ENCODE measurements at regions not wholly inside any gene's neighbourhood (a gene's known extent, or its start where the extent isn't known, plus 50 kb on each side); places are given as distances from the start of the nearest gene placed in this dataset.

- no peak for TF ChIP-seq CTCF (IDR thresholded peaks at IDR 0.05)
- Histone ChIP-seq H3K27ac (no peak overlapping the region), H3K9me3 (no peaks in the 10 kb centered on the region), H3K27me3 (ENCODE audit: low read depth) (no peaks in the 10 kb centered on the region), H3K4me3 (no peak overlapping the region), H3K36me3 (no peaks in the 10 kb centered on the region), H3K4me1 (no peaks in the 10 kb centered on the region)
- intact Hi-C loops (cut with DNase I): no loop called here
- DNase-seq: no peak
- ATAC-seq: no peak
Measured at GRCh38 chr11:88015170-88015569, 160.1 kb downstream of the RAB38 start.

- H3K27me3 ChIP-seq (ENCODE audit: low read depth): no peaks in the 10 kb centered on the region
- no peak for TF ChIP-seq CTCF (IDR thresholded peaks at IDR 0.05)
- DNase-seq: no peak
- H3K4me3 ChIP-seq: no peak overlapping the region
- H3K36me3 ChIP-seq: no peaks in the 10 kb centered on the region
- ATAC-seq: no peak
- intact Hi-C loops (cut with DNase I): no loop called here
- H3K27ac ChIP-seq: no peak overlapping the region
- H3K9me3 ChIP-seq: no peaks in the 10 kb centered on the region
- no peaks in the 10 kb centered on the region for H3K4me1 ChIP-seq
Measured at GRCh38 chr11:88013508-88014065, 161.7 kb downstream of the RAB38 start.

- intact Hi-C loops (cut with DNase I): no loop called here
- DNase-seq: no peak
- Histone ChIP-seq H3K4me3 (no peak overlapping the region), H3K9me3 (no peaks in the 10 kb centered on the region), H3K27ac (no peak overlapping the region), H3K4me1 (no peaks in the 10 kb centered on the region), H3K36me3 (no peaks in the 10 kb centered on the region), H3K27me3 (ENCODE audit: low read depth) (no peaks in the 10 kb centered on the region)
- ATAC-seq: no peak
- TF ChIP-seq CTCF (IDR thresholded peaks at IDR 0.05): no peak
Measured at GRCh38 chr11:88012456-88012855, 162.8 kb downstream of the RAB38 start.

- intact Hi-C loops (cut with DNase I): no loop called here
- no peak for TF ChIP-seq CTCF (IDR thresholded peaks at IDR 0.05)
- H3K27me3 ChIP-seq (ENCODE audit: low read depth): no peaks in the 10 kb centered on the region
- no peak for ATAC-seq
- no peaks in the 10 kb centered on the region for H3K9me3 ChIP-seq
- no peak for DNase-seq
- H3K4me3 ChIP-seq: no peak overlapping the region
- no peak overlapping the region for H3K27ac ChIP-seq
- H3K4me1 ChIP-seq: no peaks in the 10 kb centered on the region
- H3K36me3 ChIP-seq: no peaks in the 10 kb centered on the region
Measured at GRCh38 chr11:87976009-87976408, 199.2 kb downstream of the RAB38 start.

- intact Hi-C loops (cut with DNase I): no loop called here
Measured at GRCh38 chr11:87974797-87975196, 200.4 kb downstream of the RAB38 start.

More at GRCh38 chr11:87974797-87975196, 200.4 kb downstream of the RAB38 start:
- Histone ChIP-seq H3K27ac (no peak overlapping the region), H3K27me3 (ENCODE audit: low read depth) (no peaks in the 10 kb centered on the region), H3K36me3 (no peaks in the 10 kb centered on the region), H3K4me3 (no peak overlapping the region), H3K4me1 (no peaks in the 10 kb centered on the region), H3K9me3 (no peaks in the 10 kb centered on the region)
- DNase-seq (no peak), ATAC-seq (no peak)
- TF ChIP-seq CTCF (IDR thresholded peaks at IDR 0.05): no peak
